Stimulated activated naive CD4-positive, alpha-beta T cell (primary cell): ENCODE measurements at regions not wholly inside any gene's neighbourhood (a gene's known extent, or its start where the extent isn't known, plus 50 kb on each side); places are given as distances from the start of the nearest gene placed in this dataset.

Experiments used
- DNase-seq, 6 experiments: peaks; one replicate each; lab custom pipeline; 2025; lab: John Stamatoyannopoulos, UW

GRCh38 chr6:95142661-95143335 is 434.5 kb upstream of the MANEA start:
- no peak for DNase-seq

- DNase-seq: no peak
These were observed 433.7 kb upstream of the MANEA start for GRCh38 chr6:95143408-95144180.

GRCh38 chr6:95145457-95145856 is 431.9 kb upstream of the MANEA start:
- no peak for DNase-seq

GRCh38 chr6:95159557-95159956 is 417.8 kb upstream of the MANEA start:
- DNase-seq: no peak

- no peak for DNase-seq
These were observed 407.6 kb upstream of the MANEA start for GRCh38 chr6:95169775-95170174.

- DNase-seq: no peak
These were observed 401.2 kb upstream of the MANEA start for GRCh38 chr6:95175927-95176675.

GRCh38 chr6:95185874-95186273 is 391.5 kb upstream of the MANEA start:
- DNase-seq: no peak

GRCh38 chr6:95186710-95187109 is 390.6 kb upstream of the MANEA start:
- DNase-seq: no peak

- DNase-seq: no peak
These were observed 379.7 kb upstream of the MANEA start for GRCh38 chr6:95197590-95197989.

- peak in 1 of 6 experiments; percentile 6 for DNase-seq
These were observed 374.1 kb upstream of the MANEA start for GRCh38 chr6:95203153-95203754.

- no peak for DNase-seq
These were observed 373.2 kb upstream of the MANEA start for GRCh38 chr6:95204178-95204577.

- DNase-seq: no peak
These were observed 368.7 kb upstream of the MANEA start for GRCh38 chr6:95208621-95209020.

- no peak for DNase-seq
These were observed 368.3 kb upstream of the MANEA start for GRCh38 chr6:95209074-95209473.

- DNase-seq: no peak
These were observed 360.8 kb upstream of the MANEA start for GRCh38 chr6:95216555-95216954.

- DNase-seq: no peak
These were observed 350.0 kb upstream of the MANEA start for GRCh38 chr6:95227351-95227750.

GRCh38 chr6:95228636-95229035 is 348.7 kb upstream of the MANEA start:
- DNase-seq: no peak

- DNase-seq: no peak
These were observed 347.1 kb upstream of the MANEA start for GRCh38 chr6:95230071-95230740.

- no peak for DNase-seq
These were observed 345.9 kb upstream of the MANEA start for GRCh38 chr6:95231416-95231815.

GRCh38 chr6:95232446-95232845 is 344.9 kb upstream of the MANEA start:
- DNase-seq: no peak

- no peak for DNase-seq
These were observed 343.5 kb upstream of the MANEA start for GRCh38 chr6:95233879-95234278.

GRCh38 chr6:95240514-95240913 is 336.8 kb upstream of the MANEA start:
- DNase-seq: no peak

- no peak for DNase-seq
These were observed 334.8 kb upstream of the MANEA start for GRCh38 chr6:95242560-95242959.
